NCI-H146 treated with DMSO at 0.1 percent for 48 hours (cell line): ENCODE measurements at regions not wholly inside any gene's neighbourhood (a gene's known extent, or its start where the extent isn't known, plus 50 kb on each side); places are given as distances from the start of the nearest gene placed in this dataset.

ENCODE experiments used
- DNase-seq: peaks from one replicate; lab custom pipeline; 2025; ENCODE audit not compliant: unreplicated experiment; lab: John Stamatoyannopoulos, UW

DNA sequence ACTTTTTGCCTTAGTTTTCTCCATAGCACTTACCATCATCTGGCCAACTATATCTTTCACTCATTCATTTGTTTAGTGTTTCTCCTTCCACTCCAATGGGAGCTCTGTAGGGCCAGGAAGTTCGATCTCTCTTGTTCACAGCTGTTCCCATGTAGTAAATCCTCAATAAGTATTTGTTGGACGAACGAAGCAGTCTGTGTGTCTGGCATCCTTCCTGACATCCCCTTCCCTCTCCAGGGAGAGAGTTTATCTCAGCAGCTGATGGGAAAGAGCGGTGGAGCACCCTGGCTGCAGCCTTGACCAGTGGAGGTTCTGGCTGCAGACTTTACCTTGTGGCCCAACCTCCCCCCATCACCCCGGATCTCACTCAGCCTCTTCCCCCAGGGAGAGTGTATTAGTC is 141.7 kb downstream of the CHST1 start:
- DNase-seq: no peak

DNA sequence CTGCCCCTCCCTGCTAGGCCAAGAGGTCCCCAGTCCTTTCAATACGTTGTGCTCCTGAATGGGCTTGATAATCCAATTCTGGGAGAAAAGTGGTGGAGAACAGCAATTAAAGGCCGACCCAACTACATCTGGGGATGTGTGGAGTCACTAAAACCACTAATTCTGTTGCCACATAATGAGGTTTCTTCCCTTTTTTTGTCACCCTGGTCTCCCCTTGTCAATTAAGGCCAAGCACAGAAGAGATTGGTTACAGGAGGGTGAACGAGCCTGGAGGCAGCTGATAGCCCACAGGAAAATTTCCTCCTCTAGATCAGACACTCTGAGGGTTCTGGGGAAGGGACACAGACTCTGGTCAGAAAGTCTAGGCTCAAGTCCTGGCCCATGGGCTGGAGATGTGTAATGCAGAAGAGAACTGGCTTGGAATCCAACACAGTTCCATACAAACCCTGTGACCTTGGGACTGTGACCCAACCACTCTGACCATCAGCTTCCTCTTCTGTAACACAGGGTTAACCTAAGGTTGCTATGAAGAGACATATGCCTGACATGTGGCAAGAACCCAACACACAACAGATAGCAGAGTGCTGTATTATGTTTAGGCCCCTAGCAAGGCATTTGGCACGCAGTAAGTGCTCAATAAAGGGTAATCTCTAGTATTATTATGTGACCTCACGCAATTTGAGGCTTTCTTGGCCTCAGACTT is 146.4 kb downstream of the CHST1 start:
- DNase-seq: no peak

DNA sequence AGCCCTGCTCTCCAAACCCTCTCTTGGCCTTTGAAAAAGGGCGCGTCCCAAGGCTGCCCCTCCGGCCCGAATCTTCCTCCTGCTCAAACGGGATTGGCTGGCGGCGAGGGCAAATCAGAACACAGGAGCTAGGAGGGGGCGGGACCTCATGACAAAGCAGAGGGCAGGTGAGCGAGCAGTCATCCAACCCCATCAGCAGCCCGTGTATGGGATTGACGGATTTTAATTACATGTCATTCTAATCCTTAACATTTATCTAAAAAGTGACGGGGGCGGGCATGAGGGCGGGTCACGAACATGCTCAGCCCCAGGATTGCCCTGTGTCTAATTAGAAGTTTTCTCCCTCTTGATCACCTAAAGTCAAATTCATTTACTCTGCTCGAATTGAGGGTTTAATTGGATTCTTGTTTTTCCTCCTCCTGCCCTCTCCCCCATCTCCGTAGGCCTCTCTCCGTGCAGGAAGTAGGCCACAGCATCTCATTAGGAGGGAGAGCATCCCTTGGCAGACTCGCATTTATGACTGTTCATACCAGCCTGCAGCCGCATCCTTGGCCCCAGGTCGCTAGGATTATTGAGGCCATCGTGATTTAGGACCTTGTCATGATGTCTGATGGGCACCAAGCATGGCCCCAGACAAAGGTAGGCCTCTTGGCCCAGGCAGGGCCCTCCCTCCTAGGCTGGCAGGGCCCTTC is 147.1 kb downstream of the CHST1 start:
- no peak for DNase-seq

DNA sequence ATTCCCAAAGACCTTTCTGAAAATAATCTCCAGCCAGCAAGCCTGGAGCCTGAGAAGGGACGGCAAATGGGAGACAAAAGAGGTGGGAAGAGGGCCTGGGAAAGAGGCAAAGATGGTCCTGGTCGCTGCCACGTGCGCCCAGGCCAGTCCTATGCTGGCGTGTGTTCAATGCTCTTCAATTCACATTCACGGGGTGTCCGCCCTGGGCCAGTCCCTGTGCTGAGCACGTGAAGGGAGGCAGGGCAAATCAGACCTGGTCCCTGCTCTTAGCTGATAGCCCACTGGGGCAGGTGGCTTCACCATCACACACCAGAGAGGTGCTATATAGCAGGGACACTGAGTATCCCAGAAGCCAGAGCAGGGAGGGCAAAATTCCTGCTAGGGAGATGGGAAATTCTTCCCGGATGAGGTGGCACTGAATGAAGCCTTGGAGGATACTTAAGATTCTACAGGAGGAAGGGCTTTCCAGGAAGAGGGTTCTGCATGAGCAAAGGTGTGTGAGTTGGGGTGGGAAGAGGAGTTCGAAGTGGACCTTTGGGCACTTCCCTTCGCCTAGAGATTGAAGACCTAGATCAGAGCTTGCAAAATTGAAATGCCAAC is 148.2 kb downstream of the CHST1 start:
- DNase-seq: no peak

DNA sequence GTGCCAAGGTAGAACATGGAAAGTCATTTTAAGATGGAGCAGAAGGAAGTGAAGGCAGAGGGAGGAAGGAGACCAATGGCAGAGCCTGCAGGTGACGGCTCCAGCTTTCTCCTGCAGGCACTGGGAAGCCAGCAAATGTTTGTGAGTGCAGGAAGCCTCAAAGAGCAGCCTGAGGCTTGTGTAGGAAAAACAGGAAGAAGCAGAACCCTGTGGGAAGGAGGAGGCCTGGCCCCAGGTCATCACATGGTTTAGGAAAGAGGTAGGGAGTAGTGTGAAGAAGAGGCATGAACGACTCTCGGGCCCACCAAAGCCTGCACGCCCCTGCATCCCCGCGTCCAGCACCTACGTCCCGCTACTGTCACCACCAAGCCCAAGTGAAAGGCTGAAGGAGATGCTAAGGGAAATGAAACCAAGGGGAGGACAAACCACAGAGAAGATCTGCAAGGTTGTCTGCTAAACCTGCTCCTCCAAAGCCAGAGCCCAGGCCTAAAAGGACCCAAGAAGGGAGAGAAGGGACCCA is 151.5 kb downstream of the CHST1 start:
- DNase-seq: no peak

DNA sequence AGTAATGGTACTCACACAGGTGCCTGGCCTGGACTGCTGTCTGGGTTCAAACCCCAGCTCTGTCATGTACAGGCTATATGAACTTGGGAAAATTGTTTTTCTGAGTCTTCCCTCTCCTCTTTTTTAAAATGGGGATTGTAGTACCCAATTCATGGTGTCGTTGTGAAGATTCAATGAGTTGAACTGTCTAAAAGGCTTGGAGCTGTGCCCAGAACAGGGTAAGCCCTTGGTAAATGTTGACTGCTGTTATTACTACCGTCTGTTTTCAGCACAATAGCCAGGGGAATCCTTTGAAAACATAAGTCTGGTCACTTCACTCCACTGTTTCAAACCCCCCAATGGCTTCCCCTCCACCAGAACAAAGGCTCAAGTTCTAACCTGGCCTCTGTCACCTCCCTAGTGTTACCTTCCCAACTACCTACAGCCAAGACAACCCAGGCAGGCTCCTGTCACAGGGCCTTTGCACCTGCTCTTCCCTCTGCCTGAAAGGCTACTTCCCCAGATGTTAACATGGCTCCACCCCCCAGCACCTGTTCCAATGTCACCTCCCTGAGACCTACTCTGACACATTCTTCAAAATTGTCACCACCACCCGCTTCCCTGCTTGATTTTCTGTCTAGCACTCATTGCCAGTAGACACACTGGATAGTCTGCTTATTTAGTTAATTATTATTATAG is 152.8 kb downstream of the CHST1 start:
- no peak for DNase-seq

DNA sequence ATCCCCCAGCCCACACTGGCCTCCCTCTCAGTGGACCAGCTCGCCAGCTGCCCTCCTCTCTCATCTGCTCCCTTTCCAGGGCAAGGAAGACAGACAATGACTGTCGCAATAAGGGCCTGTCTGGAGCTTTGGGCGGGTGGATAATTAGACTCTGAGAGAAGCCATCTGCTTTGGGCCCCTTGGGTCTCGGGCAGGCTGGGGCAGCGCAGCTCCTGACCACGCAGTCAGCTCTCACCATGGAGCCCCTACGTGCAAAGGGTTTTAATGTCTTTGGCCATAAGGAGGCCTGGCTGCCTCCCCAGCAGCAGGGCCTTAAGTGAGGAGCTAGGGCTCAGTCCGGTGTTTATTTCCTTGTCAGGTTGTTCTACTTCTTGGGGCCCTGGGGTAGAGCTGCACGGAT is 153.9 kb downstream of the CHST1 start:
- no peak for DNase-seq

DNA sequence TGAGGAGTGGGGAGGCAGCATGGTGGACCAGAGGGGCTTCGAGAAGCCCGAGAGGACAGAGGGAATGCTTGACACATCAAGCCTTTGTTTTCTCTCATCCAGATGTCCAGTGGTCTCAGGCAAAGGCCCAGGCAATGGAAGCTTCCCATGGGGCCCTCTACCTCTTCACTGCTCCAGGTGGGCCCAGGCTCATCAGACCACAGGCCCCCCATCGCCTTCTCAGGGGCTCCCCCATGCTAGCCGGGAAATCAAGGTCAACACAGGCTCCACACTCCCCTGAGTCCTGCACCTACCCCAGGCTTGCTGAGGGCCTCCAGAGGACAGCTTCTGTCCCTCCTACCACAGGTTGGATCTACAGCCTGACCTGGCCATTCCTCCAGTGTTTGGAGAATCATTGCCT is 157.5 kb downstream of the CHST1 start:
- DNase-seq: no peak

DNA sequence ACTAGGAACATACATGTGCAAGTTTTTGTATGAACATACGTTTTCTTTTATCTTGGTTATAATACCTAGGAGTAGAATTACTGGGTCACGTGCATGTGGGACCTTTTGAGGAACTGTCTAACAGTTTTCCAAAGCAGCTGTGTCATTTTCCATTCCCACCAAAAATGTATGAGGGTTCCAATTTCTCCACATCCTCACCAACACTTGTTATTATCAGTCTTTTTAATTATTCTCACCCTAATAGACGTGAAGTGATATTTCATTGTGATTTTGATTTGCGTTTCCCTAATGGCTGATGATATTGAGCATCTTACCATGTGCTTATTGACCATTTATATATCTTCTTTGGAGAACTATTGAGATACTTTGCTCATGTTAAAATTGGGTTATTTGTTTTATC is 162.1 kb downstream of the CHST1 start:
- DNase-seq: no peak

DNA sequence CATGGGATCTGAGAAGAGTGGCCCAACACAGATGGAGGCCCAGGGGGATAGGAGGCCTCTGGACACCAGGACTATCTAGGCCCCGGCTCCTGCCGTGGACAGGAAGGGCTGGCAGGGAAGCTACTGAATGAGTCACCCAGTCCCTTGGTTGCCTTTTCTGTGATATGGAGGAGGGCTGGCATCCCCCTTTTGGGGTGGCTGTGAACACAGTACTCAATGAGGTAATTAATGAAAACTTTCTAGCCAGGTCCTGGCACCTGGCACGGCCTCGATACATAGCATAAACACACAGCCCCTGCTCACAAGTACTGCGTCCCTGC is 163.2 kb downstream of the CHST1 start:
- DNase-seq: no peak

DNA sequence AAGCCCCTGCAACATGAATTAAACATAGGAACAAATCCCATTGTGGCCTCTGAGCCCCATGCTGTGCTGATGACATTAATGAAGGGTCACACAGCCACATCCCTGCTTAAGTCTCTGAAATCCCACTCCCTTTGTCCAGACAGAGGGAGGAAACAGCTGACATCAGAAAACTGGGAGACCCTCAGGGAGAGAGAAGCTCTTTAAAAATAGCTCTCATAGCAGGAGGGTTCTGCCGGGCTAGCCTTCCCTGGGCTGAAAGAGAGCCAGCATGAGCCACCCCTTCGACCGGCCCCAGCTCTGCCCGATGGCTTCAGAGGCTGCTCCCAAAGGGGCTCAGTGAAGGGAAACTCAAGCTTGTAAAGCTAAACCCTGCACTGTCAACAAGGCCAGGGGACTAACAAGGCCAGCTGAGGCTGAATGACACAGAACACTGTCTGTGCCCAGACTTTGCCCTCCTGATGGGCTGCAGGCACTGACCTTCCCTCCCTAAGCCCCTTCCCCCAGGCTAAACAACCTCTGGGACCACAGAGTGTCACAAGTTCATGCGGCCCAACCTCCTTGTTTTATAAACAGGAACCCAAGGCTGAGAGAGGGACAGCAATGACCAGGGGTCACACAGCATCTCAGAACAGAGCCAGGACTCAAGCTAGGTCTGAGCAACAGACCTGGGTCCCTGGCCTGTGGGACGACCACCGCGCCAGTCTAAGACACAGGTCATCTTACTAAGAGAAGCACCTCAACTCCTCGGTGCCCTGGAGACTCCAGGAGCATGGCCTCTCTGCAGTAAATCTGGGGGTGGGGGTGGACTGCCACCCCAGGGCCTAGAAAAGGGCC is 163.8 kb downstream of the CHST1 start:
- no peak for DNase-seq

DNA sequence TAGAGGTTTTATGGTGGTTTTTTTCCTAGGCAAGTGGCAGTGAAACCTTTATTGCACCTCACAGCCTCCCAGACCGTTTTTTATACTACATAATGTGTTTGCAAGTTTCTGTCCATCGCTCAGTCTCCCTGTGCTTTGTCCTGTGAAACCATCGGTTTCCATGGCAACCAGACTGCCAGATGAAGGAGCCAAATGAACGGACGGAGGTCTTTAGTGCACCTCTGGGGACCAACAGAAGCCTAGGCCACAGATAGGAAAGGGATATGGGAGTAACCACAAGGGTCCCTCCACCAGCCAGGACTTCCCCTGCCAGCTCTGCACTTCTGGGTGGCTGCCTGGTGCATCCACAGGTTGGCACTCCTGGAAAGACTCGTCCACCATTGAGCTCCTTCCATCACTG is 165.0 kb downstream of the CHST1 start:
- no peak for DNase-seq

DNA sequence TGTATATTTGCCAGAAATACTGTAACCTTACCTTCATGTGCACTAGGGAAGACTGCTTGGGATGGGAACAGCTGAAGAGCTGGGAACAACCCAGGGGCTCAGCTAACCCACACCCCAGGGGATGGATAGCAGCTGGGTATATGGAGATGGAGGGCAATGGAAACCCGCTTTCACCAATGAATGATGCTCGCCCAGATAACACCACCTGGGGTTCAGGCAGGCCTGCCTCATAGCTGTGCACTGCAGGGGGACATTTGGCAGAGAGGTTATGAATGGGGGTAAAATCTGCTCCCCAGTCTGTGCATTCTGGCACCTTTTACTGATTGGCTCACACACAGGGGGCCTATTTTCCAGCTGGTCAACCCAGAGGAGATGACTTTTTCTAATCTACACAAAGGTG is 170.7 kb downstream of the CHST1 start:
- DNase-seq: no peak

DNA sequence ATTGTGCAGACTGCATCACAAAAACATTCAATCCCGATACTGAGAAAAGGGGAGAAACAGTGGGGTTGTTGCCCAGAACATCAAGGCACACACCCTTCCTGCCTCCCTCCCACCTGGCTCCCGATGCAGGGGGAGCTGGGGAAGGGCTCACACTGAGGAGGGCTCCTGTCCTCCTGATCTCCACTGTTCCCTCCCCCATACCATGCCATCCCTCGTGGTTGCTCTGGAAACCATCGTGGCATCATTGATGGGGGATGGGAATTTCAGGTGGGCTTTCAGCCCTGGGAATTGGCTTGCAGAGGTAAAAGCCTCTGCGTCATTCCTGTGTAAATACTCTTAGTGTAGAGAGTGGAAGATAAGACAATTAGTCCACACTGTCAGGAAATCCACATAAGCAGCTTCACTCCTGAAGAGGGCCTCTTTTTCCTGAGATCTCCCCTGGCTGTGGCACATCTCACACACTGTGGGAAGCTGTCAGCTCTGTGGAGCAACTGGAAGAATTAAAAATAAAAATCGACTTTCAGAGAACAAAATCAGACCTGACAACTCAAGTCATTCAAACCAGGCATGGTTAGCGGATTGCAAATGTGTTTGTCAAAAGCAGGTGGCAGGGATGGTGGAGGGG is 176.0 kb downstream of the CHST1 start:
- DNase-seq: no peak

DNA sequence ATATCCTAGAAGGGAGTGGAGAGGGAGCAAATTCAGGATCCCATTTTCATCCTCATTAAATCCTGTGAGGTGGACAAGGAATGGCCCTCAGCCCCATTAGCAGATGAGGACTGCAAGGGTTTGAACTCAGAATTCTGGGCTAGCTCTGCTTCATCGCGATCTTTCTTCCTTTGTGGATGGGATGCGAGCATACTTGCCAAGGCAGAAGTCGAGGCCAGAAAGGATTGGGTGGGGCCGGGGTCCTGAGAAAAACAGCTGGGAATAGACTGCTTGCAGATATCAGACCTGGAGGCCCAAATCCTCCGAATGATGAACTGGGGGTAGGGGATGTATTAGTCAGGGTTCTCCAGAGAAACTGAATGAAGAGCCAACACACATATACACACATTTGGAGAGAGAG is 179.0 kb downstream of the CHST1 start:
- DNase-seq: no peak

DNA sequence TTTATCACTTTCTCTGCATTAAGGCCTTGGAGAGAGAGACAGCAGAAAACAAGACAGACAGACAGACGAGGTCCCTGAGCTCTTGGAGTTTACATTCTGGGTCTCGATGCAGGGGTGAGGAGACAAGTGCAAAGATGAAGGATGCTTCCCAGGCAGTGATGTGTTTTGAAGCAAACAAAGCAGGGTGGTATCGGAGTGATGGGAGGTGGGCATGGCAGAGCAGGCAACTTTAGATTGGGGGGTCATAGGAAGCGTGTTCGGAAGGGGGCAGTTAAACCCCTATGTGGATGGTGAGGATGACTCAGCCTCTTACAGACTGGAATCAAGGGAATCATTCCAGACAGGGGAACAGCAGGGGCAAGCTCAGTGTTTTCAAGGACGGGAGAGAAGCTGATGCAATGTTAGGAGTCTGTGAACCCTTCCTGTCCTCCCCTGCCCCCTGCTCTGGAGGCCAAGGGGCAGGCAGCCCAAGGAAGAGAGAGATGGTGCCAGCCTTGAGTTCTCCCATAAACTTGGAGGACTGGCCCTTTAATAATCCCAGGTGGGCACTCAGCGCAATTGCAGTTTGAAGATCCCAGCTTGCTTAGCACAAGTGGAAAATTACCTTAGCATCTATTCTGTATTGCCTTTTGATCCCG is 180.2 kb downstream of the CHST1 start:
- no peak for DNase-seq

DNA sequence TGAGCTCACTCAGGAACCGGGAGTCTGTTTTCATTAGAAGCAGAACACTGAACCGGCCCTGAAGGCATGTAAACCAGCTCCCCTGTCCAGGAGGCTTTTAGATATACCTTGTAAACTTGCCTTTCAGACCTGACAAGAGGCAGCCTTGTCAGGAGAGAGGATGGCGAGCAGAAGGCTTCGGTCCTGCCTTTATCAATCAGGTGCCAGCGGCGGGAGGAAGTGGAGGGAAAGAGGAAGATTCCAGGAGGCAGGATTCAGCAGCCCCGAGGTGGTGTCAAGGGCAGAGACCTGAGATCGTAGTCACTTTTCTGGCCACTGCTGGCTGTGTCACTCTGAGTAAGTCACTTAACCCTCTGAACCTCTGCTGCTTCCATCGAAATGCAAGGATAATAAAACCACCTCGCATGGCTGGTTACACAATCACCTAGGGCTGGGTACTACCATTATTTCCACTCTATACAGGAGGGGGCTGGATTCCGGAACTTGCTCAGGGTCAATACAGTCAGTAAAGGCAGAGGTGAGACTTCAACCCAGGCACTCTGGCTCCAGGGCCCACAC is 181.0 kb downstream of the CHST1 start:
- no peak for DNase-seq

DNA sequence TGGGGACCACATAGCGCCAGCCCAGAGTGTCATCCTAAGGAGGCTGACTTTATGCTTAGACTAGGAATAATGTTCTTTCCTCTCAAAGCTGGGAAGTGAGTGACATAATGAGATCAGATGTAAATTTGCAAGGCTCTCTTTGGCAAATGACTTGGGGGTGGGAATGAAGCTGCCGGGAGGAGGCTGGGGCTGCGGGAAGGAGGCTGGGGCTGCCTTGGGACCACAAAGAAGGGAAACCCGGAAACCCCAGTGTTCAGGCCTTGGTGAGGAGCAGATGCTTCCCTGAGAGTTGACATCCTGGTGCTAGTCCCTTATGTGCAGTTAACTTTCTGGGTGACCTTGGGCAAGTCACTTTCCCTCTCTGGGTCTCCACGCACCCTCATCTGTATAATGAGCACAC is 182.0 kb downstream of the CHST1 start:
- no peak for DNase-seq

DNA sequence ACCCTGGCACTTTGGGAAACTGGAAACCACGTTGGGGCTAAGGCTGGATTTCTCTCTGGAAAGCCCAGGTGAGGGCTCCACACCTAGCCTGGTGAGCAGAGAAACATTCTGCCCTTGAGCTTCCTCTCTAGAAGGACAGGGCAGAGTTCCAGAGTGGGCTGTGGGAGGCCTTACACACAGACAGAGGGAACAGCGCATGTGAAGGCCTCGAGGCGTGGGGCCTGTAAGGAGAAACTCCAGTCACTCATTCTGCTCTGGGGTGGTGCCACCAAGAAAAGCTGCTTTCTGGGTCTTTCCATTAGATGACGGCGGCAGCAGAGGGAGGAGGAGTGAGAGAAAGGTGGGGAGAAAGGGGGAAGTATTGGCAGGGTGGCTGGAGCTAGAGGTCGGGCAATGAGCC is 183.1 kb downstream of the CHST1 start:
- DNase-seq: no peak

DNA sequence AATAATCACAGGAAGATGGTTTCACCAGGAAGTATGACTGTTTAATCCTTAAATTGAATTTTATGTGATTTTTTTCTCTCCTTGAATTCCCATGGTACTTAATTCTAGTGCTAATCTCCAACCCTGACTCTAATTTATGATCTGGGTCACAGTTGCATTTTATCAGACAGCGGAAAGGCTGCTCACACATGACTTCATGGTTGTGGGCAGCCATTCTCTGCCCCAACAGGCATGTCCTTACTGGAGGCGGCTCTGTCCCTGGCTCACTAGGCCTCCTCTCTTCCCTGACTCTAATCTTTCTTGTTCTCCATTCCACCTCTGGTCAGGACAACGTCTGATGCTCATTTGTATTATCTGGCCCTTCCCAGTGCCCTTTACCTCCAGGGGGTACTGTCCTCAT is 184.4 kb downstream of the CHST1 start:
- DNase-seq: no peak
